MCF 10A (cell line): ENCODE measurements at regions not wholly inside any gene's neighbourhood (a gene's known extent, or its start where the extent isn't known, plus 50 kb on each side); places are given as distances from the start of the nearest gene placed in this dataset.

Experiments
- BruUV-seq: library from RNA; stranded (reverse); fragments of 400-500 nt; replicated peaks from 2 replicates; lab custom pipeline; 2021; lab: Mats Ljungman, UMichigan
- CTCF ChIA-PET: fragments of 300-600 bp; sonication (Branson Sonifier 250); formaldehyde crosslinking; extraction: SDS; loops from one replicate; lab custom pipeline; 2021; ENCODE audit warnings: antibody characterized with exemption, inconsistent platforms; lab: Yijun Ruan, JAX
- POLR2A ChIA-PET: fragments of 300-600, 350-650 bp; sonication (Branson Sonifier 250); formaldehyde crosslinking; extraction: SDS; loops from one replicate; lab custom pipeline; 2020; ENCODE audit warnings: antibody characterized with exemption, inconsistent platforms; lab: Yijun Ruan, JAX
- DNase-seq: peaks from one replicate; pipeline ENCODE4 v3.0.0-alpha.2; 2018; ENCODE audit not compliant: unreplicated experiment
- H3K27ac Mint-ChIP-seq: one replicate; pipeline ENCODE4 v1.8.0; 2022; ENCODE audit warnings: mild to moderate bottlenecking, low read depth, mixed read lengths; ENCODE audit not compliant: unreplicated experiment
- H3K27me3 Mint-ChIP-seq: one replicate; pipeline ENCODE4 v1.8.0; 2022; ENCODE audit warnings: mixed read lengths; ENCODE audit not compliant: insufficient read depth, unreplicated experiment
- H3K36me3 Mint-ChIP-seq: one replicate; pipeline ENCODE4 v1.8.0; 2022; ENCODE audit warnings: mild to moderate bottlenecking, moderate library complexity, mixed read lengths; ENCODE audit not compliant: insufficient read depth, unreplicated experiment
- H3K4me1 Mint-ChIP-seq: one replicate; pipeline ENCODE4 v1.8.0; 2022; ENCODE audit warnings: mixed read lengths; ENCODE audit not compliant: insufficient read depth, unreplicated experiment
- H3K4me3 Mint-ChIP-seq: one replicate; pipeline ENCODE4 v1.8.0; 2022; ENCODE audit warnings: mild to moderate bottlenecking, moderate library complexity, mixed read lengths; ENCODE audit not compliant: unreplicated experiment
- H3K9me3 Mint-ChIP-seq: one replicate; pipeline ENCODE4 v1.8.0; 2022; ENCODE audit warnings: mixed read lengths; ENCODE audit not compliant: unreplicated experiment
- CTCF ChIP-seq: fragments of 200-600 bp; IDR thresholded peaks from one replicate; pipeline ENCODE4 v1.8.0; 2022; ENCODE audit warnings: antibody characterized with exemption, mild to moderate bottlenecking; ENCODE audit not compliant: unreplicated experiment
- intact Hi-C: fragments of 100-400 bp; cut with micrococcal nuclease; formaldehyde crosslinking; loops from 2 replicates; pipeline ENCODE4 v1.14.1; 2022

GRCh38 chr2:234672498-234673150 is 175.7 kb upstream of the ARL4C start:
- Mint-ChIP-seq H3K36me3 (no peaks in the 10 kb centered on the region), H3K27me3 (no peaks in the 10 kb centered on the region), H3K27ac (no peak overlapping the region), H3K4me1 (peaks cover 22% of the 10 kb centered on the region), H3K9me3 (no peaks in the 10 kb centered on the region), H3K4me3 (no peak overlapping the region)
- no peak for TF ChIP-seq CTCF
- no peak for DNase-seq
- CTCF ChIA-PET, result interaction anchor here (0.6 to 0.8 kb wide), 2 partner anchors 13 to 412 kb away, joined by 3 to 4 read pairs; no protein-coding TSS in a partner anchor
- BruUV-seq, result no TSS peak
- POLR2A ChIA-PET, result interaction anchor here (0.7 kb wide), 1 partner anchor 9 kb away, joined by 3 read pairs; no protein-coding TSS in a partner anchor
- intact Hi-C loops, result loop anchor here (10.0 kb wide), 1 partner anchor 282 kb away; the partner anchor contains the start of gene SH3BP4

GRCh38 chr2:234671716-234672115 is 174.8 kb upstream of the ARL4C start:
- TF ChIP-seq CTCF, result no peak
- intact Hi-C loops, result loop anchor here (10.0 kb wide), 1 partner anchor 283 kb away; the partner anchor contains the start of gene SH3BP4
- Mint-ChIP-seq H3K27ac (no peak overlapping the region), H3K4me3 (no peak overlapping the region), H3K4me1 (peaks cover 21% of the 10 kb centered on the region), H3K36me3 (no peaks in the 10 kb centered on the region), H3K27me3 (no peaks in the 10 kb centered on the region), H3K9me3 (no peaks in the 10 kb centered on the region)
- ChIA-PET CTCF (interaction anchor here (1.1 kb wide), 1 partner anchor 9 kb away, joined by 3 read pairs; no protein-coding TSS in a partner anchor), POLR2A (interaction anchor here (0.6 to 1.2 kb wide), 2 partner anchors 9 to 46 kb away, joined by 3 read pairs; no protein-coding TSS in a partner anchor)
- no peak for DNase-seq
- no TSS peak for BruUV-seq

GRCh38 chr2:234671231-234671630 is 174.3 kb upstream of the ARL4C start:
- Mint-ChIP-seq H3K4me1 (peaks cover 21% of the 10 kb centered on the region), H3K27me3 (no peaks in the 10 kb centered on the region), H3K36me3 (no peaks in the 10 kb centered on the region), H3K27ac (no peak overlapping the region), H3K9me3 (no peaks in the 10 kb centered on the region), H3K4me3 (no peak overlapping the region)
- BruUV-seq, result no TSS peak
- intact Hi-C loops, result loop anchor here (10.0 kb wide), 1 partner anchor 284 kb away; the partner anchor contains the start of gene SH3BP4
- POLR2A ChIA-PET, result interaction anchor here (0.6 to 1.2 kb wide), 2 partner anchors 10 to 46 kb away, joined by 3 read pairs; no protein-coding TSS in a partner anchor
- no peak for DNase-seq
- no peak for TF ChIP-seq CTCF
- CTCF ChIA-PET, result interaction anchor here (1.1 kb wide), 1 partner anchor 10 kb away, joined by 3 read pairs; no protein-coding TSS in a partner anchor

- no peak overlapping the region for H3K4me3 Mint-ChIP-seq
- DNase-seq, result no peak
- intact Hi-C loops, result loop anchor here (10.0 kb wide), 1 partner anchor 284 kb away; the partner anchor contains the start of gene SH3BP4
- BruUV-seq, result no TSS peak
- no peaks in the 10 kb centered on the region for H3K27me3 Mint-ChIP-seq
- H3K27ac Mint-ChIP-seq, result no peak overlapping the region
- POLR2A ChIA-PET, result interaction anchor here (0.9 to 1.2 kb wide), 2 partner anchors 8 to 10 kb away, joined by 3 read pairs; no protein-coding TSS in a partner anchor
- CTCF ChIA-PET, result interaction anchor here (1.1 kb wide), 1 partner anchor 10 kb away, joined by 3 read pairs; no protein-coding TSS in a partner anchor
- H3K36me3 Mint-ChIP-seq, result no peaks in the 10 kb centered on the region
- H3K9me3 Mint-ChIP-seq, result no peaks in the 10 kb centered on the region
- H3K4me1 Mint-ChIP-seq, result peaks cover 21% of the 10 kb centered on the region
- no peak for TF ChIP-seq CTCF
Measured at GRCh38 chr2:234670806-234671205, 173.9 kb upstream of the ARL4C start.
